AG10803 (cell line): ENCODE measurements at regions not wholly inside any gene's neighbourhood (a gene's known extent, or its start where the extent isn't known, plus 50 kb on each side); places are given as distances from the start of the nearest gene placed in this dataset.

Experiments
- DNase-seq: peaks from one replicate; pipeline ENCODE4 v3.0.0; 2010; ENCODE audit warnings: low read depth
- H3K4me3 ChIP-seq: 2 replicates; pipeline ENCODE4 v1.5.1; 2011; ENCODE audit warnings: mild to moderate bottlenecking, low read length, control low read depth
- CTCF ChIP-seq: conservative IDR thresholded peaks from 2 replicates; pipeline ENCODE4 v1.5.1; 2011; ENCODE audit warnings: mild to moderate bottlenecking, low read length, control low read depth, inconsistent platforms

GRCh38 chr5:88489364-88489763 lies 220.7 kb upstream of the TMEM161B start:
- H3K4me3 ChIP-seq, result no peak overlapping the region
- TF ChIP-seq CTCF, result no peak
- DNase-seq, result no peak

GRCh38 chr5:88488561-88488960 lies 219.9 kb upstream of the TMEM161B start:
- no peak overlapping the region for H3K4me3 ChIP-seq
- no peak for DNase-seq
- TF ChIP-seq CTCF, result no peak

- no peak for TF ChIP-seq CTCF
- DNase-seq, result no peak
- H3K4me3 ChIP-seq, result no peak overlapping the region
Measured at GRCh38 chr5:88488130-88488529, 219.5 kb upstream of the TMEM161B start.

GRCh38 chr5:88487066-88487465 lies 218.4 kb upstream of the TMEM161B start:
- DNase-seq, result no peak
- no peak overlapping the region for H3K4me3 ChIP-seq
- no peak for TF ChIP-seq CTCF

GRCh38 chr5:88486431-88486830 lies 217.8 kb upstream of the TMEM161B start:
- no peak for DNase-seq
- TF ChIP-seq CTCF, result no peak
- H3K4me3 ChIP-seq, result no peak overlapping the region

GRCh38 chr5:88485531-88485930 lies 216.9 kb upstream of the TMEM161B start:
- DNase-seq, result no peak
- H3K4me3 ChIP-seq, result no peak overlapping the region
- TF ChIP-seq CTCF, result no peak

- no peak for DNase-seq
- no peak for TF ChIP-seq CTCF
- H3K4me3 ChIP-seq, result no peak overlapping the region
Measured at GRCh38 chr5:88483964-88484672, 215.5 kb upstream of the TMEM161B start.
